ENCODE measurements at regions not wholly inside any gene's neighbourhood (a gene's known extent, or its start where the extent isn't known, plus 50 kb on each side); places are given as distances from the start of the nearest gene placed in this dataset.
"Not testable (repeated sequence)": the region's sequence is repeated elsewhere in the genome, so short reads cannot be mapped to it uniquely, and the experiment has no call there.

DNA sequence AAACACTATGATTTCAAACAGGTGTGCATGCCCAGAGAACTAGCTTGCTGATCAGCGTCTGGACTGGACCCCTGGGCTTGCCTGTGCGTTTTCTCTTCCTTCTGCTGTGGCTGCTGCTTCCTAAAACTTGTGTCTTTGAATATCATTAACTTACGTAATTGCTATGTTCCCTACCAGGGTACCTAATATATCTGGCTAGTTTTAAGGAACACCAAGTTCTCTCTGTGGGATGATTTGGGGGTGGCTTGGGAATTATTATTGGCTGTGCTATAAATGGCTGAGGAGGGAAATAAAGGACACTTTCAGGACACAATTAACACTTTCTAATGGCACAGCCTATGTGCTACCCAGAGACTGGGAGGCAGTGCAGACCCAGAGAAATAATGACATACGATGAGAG is 606.0 kb upstream of the RBFOX1 start:
- Mint-ChIP-seq H3K27ac (ENCODE audit: unreplicated experiment) (no peak overlapping the region), H3K36me3 (ENCODE audit: low read depth) (no peaks in the 10 kb centered on the region), H3K9me3 (ENCODE audit: low read depth) (peaks cover 13% of the 10 kb centered on the region), H3K4me1 (ENCODE audit: low read depth) (no peaks in the 10 kb centered on the region), H3K4me3 (ENCODE audit: unreplicated experiment) (no peak overlapping the region), H3K27me3 (ENCODE audit: low read depth) (no peaks in the 10 kb centered on the region)
- TF ChIP-seq, protein P1, sequence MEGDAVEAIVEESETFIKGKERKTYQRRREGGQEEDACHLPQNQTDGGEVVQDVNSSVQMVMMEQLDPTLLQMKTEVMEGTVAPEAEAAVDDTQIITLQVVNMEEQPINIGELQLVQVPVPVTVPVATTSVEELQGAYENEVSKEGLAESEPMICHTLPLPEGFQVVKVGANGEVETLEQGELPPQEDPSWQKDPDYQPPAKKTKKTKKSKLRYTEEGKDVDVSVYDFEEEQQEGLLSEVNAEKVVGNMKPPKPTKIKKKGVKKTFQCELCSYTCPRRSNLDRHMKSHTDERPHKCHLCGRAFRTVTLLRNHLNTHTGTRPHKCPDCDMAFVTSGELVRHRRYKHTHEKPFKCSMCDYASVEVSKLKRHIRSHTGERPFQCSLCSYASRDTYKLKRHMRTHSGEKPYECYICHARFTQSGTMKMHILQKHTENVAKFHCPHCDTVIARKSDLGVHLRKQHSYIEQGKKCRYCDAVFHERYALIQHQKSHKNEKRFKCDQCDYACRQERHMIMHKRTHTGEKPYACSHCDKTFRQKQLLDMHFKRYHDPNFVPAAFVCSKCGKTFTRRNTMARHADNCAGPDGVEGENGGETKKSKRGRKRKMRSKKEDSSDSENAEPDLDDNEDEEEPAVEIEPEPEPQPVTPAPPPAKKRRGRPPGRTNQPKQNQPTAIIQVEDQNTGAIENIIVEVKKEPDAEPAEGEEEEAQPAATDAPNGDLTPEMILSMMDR (IDR thresholded peaks at IDR 0.05), result no peak
- DNase-seq (ENCODE audit: low spot score), result no peak

DNA sequence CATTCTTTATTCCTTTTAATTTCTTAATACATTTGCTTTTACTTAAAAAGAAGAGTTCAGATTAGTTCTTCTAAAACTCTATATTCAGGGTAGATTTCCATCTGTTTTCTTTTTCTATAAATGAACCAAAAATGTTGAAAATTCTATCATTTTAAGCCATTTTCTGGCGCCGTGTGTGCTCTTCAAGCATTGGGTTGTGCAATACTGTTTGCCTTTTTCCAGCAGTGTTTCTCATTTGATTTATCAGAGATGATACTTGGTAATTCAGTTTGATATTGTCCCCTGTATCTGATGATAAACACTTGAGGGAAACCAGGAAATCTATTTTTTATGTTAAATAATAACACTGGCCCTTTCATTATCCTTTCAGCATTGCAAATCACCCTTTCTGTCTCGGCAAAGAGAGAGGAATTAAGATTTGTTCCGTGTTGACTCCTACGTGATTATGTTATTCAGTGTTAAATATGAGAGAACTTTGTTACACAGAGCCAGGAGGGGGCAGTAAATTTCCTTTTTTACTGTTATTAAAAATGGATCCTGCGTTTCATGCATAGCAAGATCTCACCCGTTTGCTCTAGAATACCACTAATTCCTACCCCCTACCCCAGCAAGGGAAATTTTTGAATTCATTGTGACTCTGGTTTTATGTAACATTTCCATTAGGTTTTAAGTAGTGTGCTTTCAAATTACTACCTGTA is 606.9 kb upstream of the RBFOX1 start:
- no peak for DNase-seq (ENCODE audit: low spot score)
- TF ChIP-seq, protein P1 (IDR thresholded peaks at IDR 0.05), result peak; percentile 19
- Mint-ChIP-seq H3K4me3 (ENCODE audit: unreplicated experiment) (no peak overlapping the region), H3K4me1 (ENCODE audit: low read depth) (no peaks in the 10 kb centered on the region), H3K9me3 (ENCODE audit: low read depth) (peaks cover 16% of the 10 kb centered on the region), H3K27me3 (ENCODE audit: low read depth) (no peaks in the 10 kb centered on the region), H3K36me3 (ENCODE audit: low read depth) (no peaks in the 10 kb centered on the region), H3K27ac (ENCODE audit: unreplicated experiment) (no peak overlapping the region)

- DNase-seq (ENCODE audit: low spot score); H3K27me3 Mint-ChIP-seq (ENCODE audit: low read depth); H3K4me1 Mint-ChIP-seq (ENCODE audit: low read depth); H3K27ac Mint-ChIP-seq (ENCODE audit: unreplicated experiment); H3K4me3 Mint-ChIP-seq (ENCODE audit: unreplicated experiment); H3K36me3 Mint-ChIP-seq (ENCODE audit: low read depth): not testable (repeated sequence)
- peaks cover 20% of the 10 kb centered on the region for H3K9me3 Mint-ChIP-seq (ENCODE audit: low read depth)
These were observed 607.4 kb upstream of the RBFOX1 start for GRCh38 chr16:6725206-6725605.

DNA sequence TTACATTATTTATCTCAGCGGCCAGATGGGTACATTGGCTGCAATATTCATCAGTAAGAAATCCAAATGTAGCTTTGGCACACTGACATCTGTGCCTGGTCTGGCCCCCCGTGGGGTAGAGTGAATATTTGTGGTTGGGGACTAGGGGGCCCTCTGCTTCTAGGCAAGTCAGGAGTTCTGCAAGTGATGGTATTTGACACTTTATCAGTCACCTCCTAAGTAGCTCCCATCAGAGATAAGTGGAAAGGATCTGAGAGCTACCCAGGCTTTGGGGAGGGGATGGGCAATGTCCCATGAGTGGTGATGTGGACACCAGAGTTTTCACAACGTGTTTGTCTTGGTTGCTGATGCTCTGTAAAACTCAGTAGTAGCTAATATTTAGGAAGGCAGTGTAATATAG is 609.9 kb upstream of the RBFOX1 start:
- Mint-ChIP-seq H3K27ac (ENCODE audit: unreplicated experiment) (no peak overlapping the region), H3K36me3 (ENCODE audit: low read depth) (no peaks in the 10 kb centered on the region), H3K9me3 (ENCODE audit: low read depth) (peaks cover 29% of the 10 kb centered on the region), H3K27me3 (ENCODE audit: low read depth) (no peaks in the 10 kb centered on the region), H3K4me1 (ENCODE audit: low read depth) (no peaks in the 10 kb centered on the region), H3K4me3 (ENCODE audit: unreplicated experiment) (no peak overlapping the region)
- DNase-seq (ENCODE audit: low spot score), result no peak
- TF ChIP-seq, protein P1 (IDR thresholded peaks at IDR 0.05), result no peak

DNA sequence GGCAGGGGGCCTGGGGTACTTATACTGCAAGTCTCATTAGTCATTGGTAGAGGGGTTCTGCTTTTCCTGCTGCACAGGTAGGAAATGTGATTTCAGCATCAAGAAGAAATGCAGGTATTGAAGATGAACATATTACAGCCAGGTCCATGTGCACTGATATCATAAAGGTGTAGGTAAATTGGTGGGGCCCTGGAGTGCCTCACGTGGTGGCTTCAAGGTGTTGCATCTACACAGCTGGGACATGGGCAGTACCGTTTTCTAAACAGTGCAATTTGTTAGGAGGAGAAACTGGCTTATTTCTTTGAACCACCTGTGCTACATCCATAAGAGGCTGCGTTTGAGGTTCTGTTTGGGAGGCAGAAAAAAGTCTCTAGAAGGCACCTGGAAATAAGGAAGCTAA is 618.1 kb upstream of the RBFOX1 start:
- TF ChIP-seq, protein P1 (IDR thresholded peaks at IDR 0.05), result no peak
- no peaks in the 10 kb centered on the region for H3K27me3 Mint-ChIP-seq (ENCODE audit: low read depth)
- peaks cover 40% of the 10 kb centered on the region for H3K9me3 Mint-ChIP-seq (ENCODE audit: low read depth)
- H3K4me1 Mint-ChIP-seq (ENCODE audit: low read depth), result no peaks in the 10 kb centered on the region
- no peak overlapping the region for H3K27ac Mint-ChIP-seq (ENCODE audit: unreplicated experiment)
- H3K36me3 Mint-ChIP-seq (ENCODE audit: low read depth), result no peaks in the 10 kb centered on the region
- DNase-seq (ENCODE audit: low spot score), result no peak
- H3K4me3 Mint-ChIP-seq (ENCODE audit: unreplicated experiment), result no peak overlapping the region

- peaks cover 31% of the 10 kb centered on the region for H3K9me3 Mint-ChIP-seq (ENCODE audit: low read depth)
These were observed 622.9 kb upstream of the RBFOX1 start for GRCh38 chr16:6709736-6710135.

More at GRCh38 chr16:6709736-6710135, 622.9 kb upstream of the RBFOX1 start:
- H3K27me3 Mint-ChIP-seq (ENCODE audit: low read depth), result no peaks in the 10 kb centered on the region
- H3K36me3 Mint-ChIP-seq (ENCODE audit: low read depth), result no peaks in the 10 kb centered on the region
- H3K4me3 Mint-ChIP-seq (ENCODE audit: unreplicated experiment), result no peak overlapping the region
- no peak overlapping the region for H3K27ac Mint-ChIP-seq (ENCODE audit: unreplicated experiment)
- no peak for DNase-seq (ENCODE audit: low spot score)
- H3K4me1 Mint-ChIP-seq (ENCODE audit: low read depth), result no peaks in the 10 kb centered on the region
- TF ChIP-seq, protein P1 (IDR thresholded peaks at IDR 0.05), result no peak

All from chondrocyte (in vitro differentiated cells).